Lower leg skin (tissue), 3 donors: ENCODE measurements at regions not wholly inside any gene's neighbourhood (a gene's known extent, or its start where the extent isn't known, plus 50 kb on each side); places are given as distances from the start of the nearest gene placed in this dataset.

Experiments used
- POLR2A ChIP-seq, 2 donors: fragments of 450-650 bp; IDR thresholded peaks; one replicate each; pipeline ENCODE4 v1.6.1; 2016 to 2017; ENCODE audit warnings: antibody characterized with exemption in 2 of 2, mild to moderate bottlenecking in 1 of 2, moderate library complexity in 1 of 2
- TF ChIP-seq, protein P1 (sequence below), 3 donors: fragments of 450-650 bp; IDR thresholded peaks; one replicate each; pipeline ENCODE4 v1.5.1; 2016; ENCODE audit warnings: antibody characterized with exemption in 3 of 3, mild to moderate bottlenecking in 3 of 3, moderate library complexity in 2 of 3

DNA sequence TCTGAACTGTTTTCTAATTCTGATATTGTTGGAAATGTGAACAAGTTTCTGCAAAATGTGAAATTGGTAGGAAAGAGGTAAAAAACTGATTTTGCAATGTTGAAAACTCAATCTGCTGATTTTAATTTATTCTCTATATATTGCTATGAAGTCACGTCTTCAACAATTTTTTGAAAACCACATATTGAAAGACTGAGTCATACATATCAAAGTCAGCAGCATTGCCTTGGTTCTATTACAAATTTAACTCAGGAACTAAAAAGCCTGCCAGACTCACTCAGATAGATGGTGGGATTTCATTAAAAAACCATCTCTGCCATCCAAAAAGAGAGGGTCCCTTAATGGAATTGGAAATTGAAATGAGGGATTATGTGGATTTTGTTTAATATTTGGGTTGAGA lies 351.4 kb downstream of the CNTN3 start:
- TF ChIP-seq, protein P1, sequence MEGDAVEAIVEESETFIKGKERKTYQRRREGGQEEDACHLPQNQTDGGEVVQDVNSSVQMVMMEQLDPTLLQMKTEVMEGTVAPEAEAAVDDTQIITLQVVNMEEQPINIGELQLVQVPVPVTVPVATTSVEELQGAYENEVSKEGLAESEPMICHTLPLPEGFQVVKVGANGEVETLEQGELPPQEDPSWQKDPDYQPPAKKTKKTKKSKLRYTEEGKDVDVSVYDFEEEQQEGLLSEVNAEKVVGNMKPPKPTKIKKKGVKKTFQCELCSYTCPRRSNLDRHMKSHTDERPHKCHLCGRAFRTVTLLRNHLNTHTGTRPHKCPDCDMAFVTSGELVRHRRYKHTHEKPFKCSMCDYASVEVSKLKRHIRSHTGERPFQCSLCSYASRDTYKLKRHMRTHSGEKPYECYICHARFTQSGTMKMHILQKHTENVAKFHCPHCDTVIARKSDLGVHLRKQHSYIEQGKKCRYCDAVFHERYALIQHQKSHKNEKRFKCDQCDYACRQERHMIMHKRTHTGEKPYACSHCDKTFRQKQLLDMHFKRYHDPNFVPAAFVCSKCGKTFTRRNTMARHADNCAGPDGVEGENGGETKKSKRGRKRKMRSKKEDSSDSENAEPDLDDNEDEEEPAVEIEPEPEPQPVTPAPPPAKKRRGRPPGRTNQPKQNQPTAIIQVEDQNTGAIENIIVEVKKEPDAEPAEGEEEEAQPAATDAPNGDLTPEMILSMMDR (IDR thresholded peaks at IDR 0.05) = no peak
- TF ChIP-seq POLR2A (IDR thresholded peaks at IDR 0.05) = no peak
